ENCODE measurements at regions not wholly inside any gene's neighbourhood (a gene's known extent, or its start where the extent isn't known, plus 50 kb on each side); places are given as distances from the start of the nearest gene placed in this dataset.

DNA sequence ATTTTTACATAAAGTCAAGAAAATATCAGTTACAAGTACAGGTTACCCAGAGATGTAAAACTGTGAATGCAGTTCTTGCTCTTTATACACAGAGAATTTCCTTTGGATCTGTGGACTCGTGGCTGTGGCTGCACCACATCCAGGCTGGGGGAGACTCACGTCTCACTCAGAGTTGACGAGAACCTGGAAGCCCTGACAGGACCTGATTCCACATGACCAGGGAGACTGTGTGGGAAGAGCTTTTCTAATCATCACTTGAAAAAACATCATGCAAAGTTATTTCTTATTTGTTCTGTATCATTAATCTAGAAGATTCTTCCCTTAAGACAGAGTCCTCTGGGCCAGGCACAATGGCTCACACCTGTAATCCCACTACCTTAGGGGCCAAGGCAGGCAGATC is 1159.0 kb downstream of the RPIA start:
- TF ChIP-seq, protein P1, sequence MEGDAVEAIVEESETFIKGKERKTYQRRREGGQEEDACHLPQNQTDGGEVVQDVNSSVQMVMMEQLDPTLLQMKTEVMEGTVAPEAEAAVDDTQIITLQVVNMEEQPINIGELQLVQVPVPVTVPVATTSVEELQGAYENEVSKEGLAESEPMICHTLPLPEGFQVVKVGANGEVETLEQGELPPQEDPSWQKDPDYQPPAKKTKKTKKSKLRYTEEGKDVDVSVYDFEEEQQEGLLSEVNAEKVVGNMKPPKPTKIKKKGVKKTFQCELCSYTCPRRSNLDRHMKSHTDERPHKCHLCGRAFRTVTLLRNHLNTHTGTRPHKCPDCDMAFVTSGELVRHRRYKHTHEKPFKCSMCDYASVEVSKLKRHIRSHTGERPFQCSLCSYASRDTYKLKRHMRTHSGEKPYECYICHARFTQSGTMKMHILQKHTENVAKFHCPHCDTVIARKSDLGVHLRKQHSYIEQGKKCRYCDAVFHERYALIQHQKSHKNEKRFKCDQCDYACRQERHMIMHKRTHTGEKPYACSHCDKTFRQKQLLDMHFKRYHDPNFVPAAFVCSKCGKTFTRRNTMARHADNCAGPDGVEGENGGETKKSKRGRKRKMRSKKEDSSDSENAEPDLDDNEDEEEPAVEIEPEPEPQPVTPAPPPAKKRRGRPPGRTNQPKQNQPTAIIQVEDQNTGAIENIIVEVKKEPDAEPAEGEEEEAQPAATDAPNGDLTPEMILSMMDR (conservative IDR thresholded peaks at IDR 0.05; ENCODE audit: low read depth, low read length), result no peak
- no peak for TF ChIP-seq EZH2 (IDR thresholded peaks at IDR 0.05; ENCODE audit: low read length, unreplicated experiment)

Data from PC-3 (cell line).